Fibroblast of mammary gland (primary cell): ENCODE measurements at regions not wholly inside any gene's neighbourhood (a gene's known extent, or its start where the extent isn't known, plus 50 kb on each side); places are given as distances from the start of the nearest gene placed in this dataset.
A peak's percentile ranks its signal among the peaks of the same experiment; 100 is the strongest.

Experiments used
- DNase-seq: peaks from one replicate; pipeline ENCODE4 v3.0.0-alpha.2; 2010; ENCODE audit warnings: low read depth
- H3K4me3 ChIP-seq: 2 replicates; pipeline ENCODE4 v1.5.1; 2011; ENCODE audit warnings: low read depth, mild to moderate bottlenecking, low read length, moderate library complexity; ENCODE audit not compliant: control insufficient read depth
- CTCF ChIP-seq: conservative IDR thresholded peaks from 2 replicates; pipeline ENCODE4 v1.5.1; 2011; ENCODE audit warnings: low read depth, low read length, inconsistent platforms; ENCODE audit not compliant: control insufficient read depth, insufficient read depth

- DNase-seq, result no peak
- no peak for TF ChIP-seq CTCF
- H3K4me3 ChIP-seq, result no peak overlapping the region
Observed at GRCh38 chr9:26172301-26172700, 494.1 kb upstream of the TUSC1 start.

GRCh38 chr9:26171691-26172090 lies 493.4 kb upstream of the TUSC1 start:
- no peak overlapping the region for H3K4me3 ChIP-seq
- no peak for DNase-seq
- no peak for TF ChIP-seq CTCF

GRCh38 chr9:26170190-26170589 lies 491.9 kb upstream of the TUSC1 start:
- TF ChIP-seq CTCF, result no peak
- H3K4me3 ChIP-seq, result no peak overlapping the region
- peak; percentile 73 for DNase-seq

GRCh38 chr9:26169708-26170107 lies 491.5 kb upstream of the TUSC1 start:
- no peak overlapping the region for H3K4me3 ChIP-seq
- DNase-seq, result peak; percentile 42
- TF ChIP-seq CTCF, result no peak

GRCh38 chr9:26166537-26166936 lies 488.3 kb upstream of the TUSC1 start:
- H3K4me3 ChIP-seq, result no peak overlapping the region
- DNase-seq, result no peak
- TF ChIP-seq CTCF, result no peak

GRCh38 chr9:26165426-26165825 lies 487.2 kb upstream of the TUSC1 start:
- H3K4me3 ChIP-seq, result no peak overlapping the region
- no peak for TF ChIP-seq CTCF
- DNase-seq, result no peak

- peak; percentile 62 for DNase-seq
- TF ChIP-seq CTCF, result no peak
Observed at GRCh38 chr9:26163931-26164330, 485.7 kb upstream of the TUSC1 start.

More at GRCh38 chr9:26163931-26164330, 485.7 kb upstream of the TUSC1 start:
- H3K4me3 ChIP-seq, result no peak overlapping the region
